ENCODE measurements at regions not wholly inside any gene's neighbourhood (a gene's known extent, or its start where the extent isn't known, plus 50 kb on each side); places are given as distances from the start of the nearest gene placed in this dataset.

DNA sequence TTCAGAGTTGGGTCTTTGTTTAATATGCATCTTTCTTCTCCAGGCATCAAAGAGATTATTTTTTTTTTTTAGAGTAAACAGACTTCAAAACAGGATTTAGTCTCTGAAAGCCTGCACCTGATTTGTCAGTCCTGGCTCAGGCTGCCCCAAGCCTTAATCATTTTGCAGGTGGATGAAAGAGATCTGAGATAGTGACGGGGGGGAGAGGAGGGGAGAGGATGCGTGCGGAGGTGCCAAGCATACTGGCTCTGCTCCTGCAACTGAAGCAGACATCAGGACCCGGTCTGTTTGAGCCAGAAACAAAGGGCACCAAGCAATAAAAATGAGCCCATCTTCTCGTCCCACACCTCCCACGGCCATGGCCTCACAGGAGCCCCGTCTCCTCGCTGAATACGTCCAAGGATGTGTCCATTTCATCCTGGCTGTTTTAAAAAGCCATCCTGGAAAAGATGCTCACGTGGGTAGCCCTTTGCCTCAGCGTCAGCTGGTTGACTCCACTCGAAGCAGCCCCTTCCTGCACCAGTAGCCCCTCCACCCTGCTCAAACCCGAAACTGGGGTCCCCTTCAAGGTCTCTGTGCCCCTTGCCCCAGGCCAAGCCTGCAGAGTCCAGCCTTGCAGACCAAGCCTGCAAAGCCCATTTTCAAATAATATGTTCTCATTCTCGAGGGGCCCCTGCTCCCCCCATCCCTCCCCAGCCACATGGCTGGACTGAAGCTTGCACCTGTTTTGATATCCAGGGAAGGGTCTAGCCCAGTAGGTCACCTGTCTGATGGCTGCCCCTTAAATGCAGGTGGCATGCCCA is 84.8 kb upstream of the TNRC6C start:
- H3K4me1 ChIP-seq (ENCODE audit: insufficient read depth) = no peaks in the 10 kb centered on the region
- intact Hi-C loops (cut with DNase I) = loop anchor here in 1 of 4 donors (10.0 kb wide), 1 partner anchor 279 kb away; no protein-coding TSS in a partner anchor
- no peak for DNase-seq
- no peak overlapping the region for H3K27ac ChIP-seq
- H3K9me3 ChIP-seq = peaks cover 0 to 8% of the 10 kb centered on the region in 2 donors
- WGBS, 3 donors = 13 to 30% (median 19%) methylated on average over 14 of the region's 14 CpGs
- TF ChIP-seq, protein P1, sequence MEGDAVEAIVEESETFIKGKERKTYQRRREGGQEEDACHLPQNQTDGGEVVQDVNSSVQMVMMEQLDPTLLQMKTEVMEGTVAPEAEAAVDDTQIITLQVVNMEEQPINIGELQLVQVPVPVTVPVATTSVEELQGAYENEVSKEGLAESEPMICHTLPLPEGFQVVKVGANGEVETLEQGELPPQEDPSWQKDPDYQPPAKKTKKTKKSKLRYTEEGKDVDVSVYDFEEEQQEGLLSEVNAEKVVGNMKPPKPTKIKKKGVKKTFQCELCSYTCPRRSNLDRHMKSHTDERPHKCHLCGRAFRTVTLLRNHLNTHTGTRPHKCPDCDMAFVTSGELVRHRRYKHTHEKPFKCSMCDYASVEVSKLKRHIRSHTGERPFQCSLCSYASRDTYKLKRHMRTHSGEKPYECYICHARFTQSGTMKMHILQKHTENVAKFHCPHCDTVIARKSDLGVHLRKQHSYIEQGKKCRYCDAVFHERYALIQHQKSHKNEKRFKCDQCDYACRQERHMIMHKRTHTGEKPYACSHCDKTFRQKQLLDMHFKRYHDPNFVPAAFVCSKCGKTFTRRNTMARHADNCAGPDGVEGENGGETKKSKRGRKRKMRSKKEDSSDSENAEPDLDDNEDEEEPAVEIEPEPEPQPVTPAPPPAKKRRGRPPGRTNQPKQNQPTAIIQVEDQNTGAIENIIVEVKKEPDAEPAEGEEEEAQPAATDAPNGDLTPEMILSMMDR (IDR thresholded peaks at IDR 0.05) = no peak
- TF ChIP-seq EP300 (IDR thresholded peaks at IDR 0.05) = no peak
- no peak for TF ChIP-seq POLR2A (IDR thresholded peaks at IDR 0.05)
- H3K27me3 ChIP-seq = no peaks in the 10 kb centered on the region
- H3K36me3 ChIP-seq = no peaks in the 10 kb centered on the region
- no peak overlapping the region for H3K4me3 ChIP-seq

DNA sequence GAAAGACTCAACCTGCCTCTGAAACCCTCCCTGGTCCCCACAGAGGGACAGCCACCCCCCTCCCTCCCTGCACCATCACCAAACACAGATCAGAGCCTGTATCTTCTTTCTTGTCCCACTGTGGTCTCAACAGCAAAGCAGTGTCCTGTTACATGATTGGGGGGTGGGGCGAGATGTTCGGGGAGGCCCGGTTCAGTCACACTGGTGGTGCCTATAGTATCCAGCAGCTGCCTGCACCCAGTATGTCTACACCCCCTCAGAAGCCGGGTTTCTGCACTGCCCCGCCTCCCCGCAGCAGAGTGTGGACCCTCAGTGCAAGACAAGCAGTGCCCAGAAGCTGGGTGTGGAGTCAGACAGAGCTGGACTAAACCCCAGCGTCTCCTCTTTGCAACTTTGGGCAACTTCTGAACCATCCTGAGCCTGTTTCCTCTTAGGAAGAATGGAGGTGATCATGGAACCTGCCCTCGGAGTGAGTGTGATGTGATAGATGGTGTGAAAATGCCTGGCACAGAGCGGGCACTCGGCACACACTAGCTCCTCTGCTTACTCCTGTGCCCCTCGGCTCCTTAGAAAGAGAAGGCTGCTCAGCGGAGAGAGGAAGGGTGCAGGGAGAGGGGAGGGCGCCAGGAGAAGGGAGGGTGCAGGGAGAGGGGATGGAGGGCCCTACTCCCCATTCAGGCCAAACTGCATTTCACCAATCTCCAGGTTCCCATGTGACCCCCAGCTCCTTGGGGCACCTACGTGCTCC is 84.0 kb upstream of the TNRC6C start:
- no peak for DNase-seq
- Histone ChIP-seq H3K9me3 (peaks cover 0 to 8% of the 10 kb centered on the region in 2 donors), H3K4me3 (no peak overlapping the region), H3K27me3 (no peaks in the 10 kb centered on the region), H3K36me3 (no peaks in the 10 kb centered on the region), H3K4me1 (ENCODE audit: insufficient read depth) (no peaks in the 10 kb centered on the region), H3K27ac (no peak overlapping the region)
- WGBS, 3 donors = 76 to 82% (median 79%) methylated on average over 14 of the region's 14 CpGs
- intact Hi-C loops (cut with DNase I) = loop anchor here in 1 of 4 donors (10.0 kb wide), 1 partner anchor 280 kb away; no protein-coding TSS in a partner anchor
- no peak for TF ChIP-seq EP300 (IDR thresholded peaks at IDR 0.05)
- no peak for TF ChIP-seq POLR2A (IDR thresholded peaks at IDR 0.05)
- TF ChIP-seq, protein P1 (IDR thresholded peaks at IDR 0.05) = no peak

DNA sequence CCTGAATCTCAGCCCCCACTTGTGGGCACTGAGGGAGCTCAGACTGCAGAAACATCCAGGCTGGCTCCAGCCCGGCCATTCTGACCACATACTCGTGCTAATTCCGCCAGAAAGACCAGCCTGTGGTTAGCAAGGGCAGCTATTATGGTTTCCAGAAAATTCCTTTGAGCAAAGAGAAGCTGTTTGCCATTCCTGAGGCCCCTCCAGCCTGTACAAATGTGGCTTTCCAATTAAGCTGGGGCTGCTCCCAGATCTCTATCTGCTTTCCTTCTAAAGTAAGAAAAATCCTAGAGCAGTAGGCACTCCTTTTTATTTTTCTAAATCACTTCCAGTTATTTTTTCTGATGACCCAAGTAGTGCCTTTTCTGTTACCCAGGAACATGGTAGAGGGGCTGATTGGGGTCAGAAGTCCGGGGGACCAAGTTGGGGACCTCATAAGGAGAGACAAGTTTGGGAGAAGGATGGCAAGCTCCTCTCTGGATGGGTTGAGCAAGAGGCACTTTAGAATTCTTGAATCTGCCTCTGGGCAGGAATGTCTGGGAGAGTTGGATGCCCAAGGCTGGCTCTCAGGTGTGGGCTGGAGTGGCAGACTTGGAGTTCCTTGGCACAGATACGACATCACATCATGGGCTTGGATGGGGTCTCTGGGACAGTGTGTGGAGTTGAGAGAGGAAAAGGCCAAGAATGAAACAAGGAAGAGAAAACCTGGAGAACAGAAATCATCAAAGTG is 83.3 kb upstream of the TNRC6C start:
- intact Hi-C loops (cut with DNase I) = loop anchor here in 1 of 4 donors (10.0 kb wide), 1 partner anchor 280 kb away; no protein-coding TSS in a partner anchor
- no peak for DNase-seq
- Histone ChIP-seq H3K4me1 (ENCODE audit: insufficient read depth) (no peaks in the 10 kb centered on the region), H3K36me3 (no peaks in the 10 kb centered on the region), H3K27me3 (no peaks in the 10 kb centered on the region), H3K27ac (no peak overlapping the region), H3K9me3 (peaks cover 0 to 8% of the 10 kb centered on the region in 2 donors), H3K4me3 (no peak overlapping the region)
- WGBS, 3 donors = 52 to 72% (median 61%) methylated on average over 5 of the region's 5 CpGs
- TF ChIP-seq EP300 (IDR thresholded peaks at IDR 0.05) = no peak
- TF ChIP-seq POLR2A (IDR thresholded peaks at IDR 0.05) = no peak
- TF ChIP-seq, protein P1 (IDR thresholded peaks at IDR 0.05) = no peak

DNA sequence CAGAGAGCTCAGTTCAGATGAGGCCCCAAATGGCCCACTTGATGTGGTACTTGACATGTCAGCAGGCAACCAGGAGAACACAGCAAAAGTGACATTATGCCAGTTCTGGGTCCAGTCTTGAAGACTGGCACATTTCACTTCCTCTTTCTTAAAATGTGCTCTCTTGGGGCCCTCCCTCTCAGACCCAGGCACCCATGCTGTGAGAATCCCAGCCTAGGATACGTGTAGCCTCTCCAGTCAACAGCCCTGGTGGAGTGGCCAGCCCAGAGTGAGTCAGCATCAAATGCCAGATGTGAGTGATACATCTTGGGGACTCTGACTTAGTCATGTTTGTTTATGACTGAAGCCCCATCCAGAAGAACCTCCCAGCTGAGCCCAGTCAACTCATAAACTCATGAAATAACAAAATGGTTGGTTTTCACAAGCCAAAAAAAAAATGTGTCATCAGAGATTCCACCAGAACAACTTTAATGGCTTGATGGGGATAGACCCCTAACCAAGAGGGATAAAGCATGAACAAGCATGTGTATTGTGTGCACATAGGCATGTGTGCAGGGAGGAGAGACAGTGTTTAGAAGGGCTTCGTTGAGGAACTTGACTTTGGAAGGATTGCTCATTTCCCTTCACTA is 82.5 kb upstream of the TNRC6C start:
- intact Hi-C loops (cut with DNase I) = loop anchor here in 1 of 4 donors (10.0 kb wide), 1 partner anchor 281 kb away; no protein-coding TSS in a partner anchor
- Histone ChIP-seq H3K4me3 (no peak overlapping the region), H3K9me3 (peaks cover 0 to 8% of the 10 kb centered on the region in 2 donors), H3K27me3 (no peaks in the 10 kb centered on the region), H3K36me3 (no peaks in the 10 kb centered on the region), H3K27ac (no peak overlapping the region), H3K4me1 (ENCODE audit: insufficient read depth) (no peaks in the 10 kb centered on the region)
- DNase-seq = no peak
- 90 to 93% (median 90%) methylated on average over 2 of the region's 2 CpGs for WGBS, 3 donors
- no peak for TF ChIP-seq POLR2A (IDR thresholded peaks at IDR 0.05)
